SIG-M5 treated with dmso at 0.1 percent for 504 hours (cell line): ENCODE measurements at regions not wholly inside any gene's neighbourhood (a gene's known extent, or its start where the extent isn't known, plus 50 kb on each side); places are given as distances from the start of the nearest gene placed in this dataset.
"Not testable (repeated sequence)": the region's sequence is repeated elsewhere in the genome, so short reads cannot be mapped to it uniquely, and the experiment has no call there.

Source experiments
- DNase-seq: peaks from one replicate; lab custom pipeline; 2025; ENCODE audit not compliant: unreplicated experiment; lab: John Stamatoyannopoulos, UW

DNA sequence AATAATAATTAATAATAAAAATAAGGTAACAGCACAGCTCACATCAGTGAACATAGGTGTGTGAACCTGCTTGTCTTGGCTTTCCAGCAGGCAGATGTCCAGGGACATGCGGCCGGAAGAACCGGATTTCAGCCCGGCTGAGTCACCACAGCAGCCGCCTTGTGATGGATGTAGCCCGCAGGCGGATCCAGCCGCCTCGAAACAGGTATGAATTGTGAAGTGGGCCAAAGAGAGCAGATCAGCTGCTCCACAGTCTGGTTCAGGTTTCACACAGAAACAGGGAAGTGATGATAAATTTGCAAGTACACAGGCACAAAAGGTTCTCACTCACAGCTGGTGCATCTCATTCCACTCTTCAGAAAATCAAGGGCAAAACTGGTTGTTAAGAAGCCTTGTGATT, 55.1 kb downstream of the ID4 start:
- DNase-seq: peak; percentile 58

GRCh38 chr6:19895866-19896692, 58.9 kb downstream of the ID4 start:
- DNase-seq: no peak

- no peak for DNase-seq
These were observed 59.5 kb downstream of the ID4 start for GRCh38 chr6:19896693-19897010.

GRCh38 chr6:19898141-19898740, 61.1 kb downstream of the ID4 start:
- DNase-seq: no peak

GRCh38 chr6:19902201-19902600, 65.0 kb downstream of the ID4 start:
- no peak for DNase-seq

- not testable (repeated sequence) for DNase-seq
These were observed 67.2 kb downstream of the ID4 start for GRCh38 chr6:19904408-19904807.

DNA sequence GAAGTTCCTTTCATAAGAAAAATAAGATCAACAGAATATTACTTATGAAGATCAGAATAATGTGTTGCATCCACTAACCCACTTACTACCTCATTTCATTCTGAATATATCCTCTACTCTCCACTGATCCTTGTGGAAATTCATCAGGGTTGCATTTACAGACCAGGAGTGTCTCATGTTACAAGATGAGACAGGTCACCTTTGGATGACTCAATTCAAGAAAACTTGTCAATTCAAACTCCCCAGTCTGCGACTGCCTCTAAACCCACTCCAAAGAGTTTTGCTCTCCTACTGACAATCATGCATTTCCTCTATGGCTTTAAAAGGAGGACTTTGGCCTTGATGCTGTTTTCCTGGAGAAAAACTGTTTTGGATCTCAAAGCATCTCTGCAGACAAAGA, 68.4 kb downstream of the ID4 start:
- no peak for DNase-seq

DNA sequence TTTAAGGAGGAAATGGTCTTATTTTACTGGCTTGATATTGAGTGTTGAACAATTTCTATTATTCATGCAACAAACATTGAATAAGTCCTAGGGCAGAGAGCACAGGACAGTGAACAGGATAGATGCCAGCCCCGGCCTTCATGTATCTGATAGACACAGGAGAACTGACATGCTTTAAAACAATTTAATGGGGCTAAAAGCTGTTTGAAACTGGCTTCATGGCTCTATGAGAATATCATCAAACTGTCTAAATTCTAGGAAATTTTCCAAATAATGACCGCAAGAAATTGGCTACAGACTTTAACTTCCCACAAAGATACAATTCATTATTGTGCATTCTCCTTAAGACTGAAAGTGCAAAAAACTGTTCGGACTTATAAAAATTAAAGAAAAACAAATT, 69.0 kb downstream of the ID4 start:
- DNase-seq: no peak

- DNase-seq: no peak
These were observed 74.1 kb downstream of the ID4 start for GRCh38 chr6:19911223-19911622.

GRCh38 chr6:19918436-19918835, 81.3 kb downstream of the ID4 start:
- DNase-seq: no peak

GRCh38 chr6:19921786-19922185, 84.6 kb downstream of the ID4 start:
- no peak for DNase-seq

GRCh38 chr6:19925533-19925932, 88.4 kb downstream of the ID4 start:
- no peak for DNase-seq

DNA sequence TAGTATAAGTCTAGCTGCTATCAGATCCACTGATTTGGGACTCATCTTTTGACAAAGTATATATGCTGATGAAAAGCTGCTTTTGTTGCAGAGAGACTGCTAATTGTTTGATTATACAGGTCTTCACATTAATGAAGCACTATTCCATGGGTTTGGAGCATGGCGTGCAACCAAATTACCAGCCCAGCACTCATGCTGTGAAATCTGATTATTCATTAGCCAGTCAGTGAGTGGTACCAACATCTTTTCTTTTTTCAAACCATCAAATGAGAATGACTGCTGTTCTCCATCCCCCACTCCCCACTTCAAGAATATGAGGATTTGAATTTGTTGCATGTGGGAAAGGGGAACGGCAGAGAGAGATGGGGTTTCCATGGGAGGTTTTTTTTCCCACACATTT, 91.3 kb downstream of the ID4 start:
- no peak for DNase-seq

DNA sequence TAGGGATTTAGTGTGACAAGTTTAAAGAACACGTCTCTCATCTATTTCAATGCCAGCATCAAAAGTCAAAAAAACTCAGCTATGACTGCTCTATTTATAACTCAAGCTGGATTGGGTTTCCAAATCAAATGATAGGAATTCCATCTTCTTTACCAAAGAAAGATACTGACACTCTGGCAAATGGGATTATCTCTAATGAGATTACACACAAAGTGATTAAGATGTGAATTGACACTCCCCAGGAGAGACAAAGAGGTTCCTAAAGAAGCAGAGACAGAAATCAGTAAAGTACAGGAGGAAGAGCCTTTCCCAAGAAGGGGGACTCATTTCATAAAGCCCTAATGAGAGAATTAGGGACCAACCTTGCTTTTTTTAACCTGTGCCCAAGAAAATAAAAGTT, 92.1 kb downstream of the ID4 start:
- DNase-seq: no peak

- no peak for DNase-seq
These were observed 97.9 kb downstream of the ID4 start for GRCh38 chr6:19934996-19935591.

DNA sequence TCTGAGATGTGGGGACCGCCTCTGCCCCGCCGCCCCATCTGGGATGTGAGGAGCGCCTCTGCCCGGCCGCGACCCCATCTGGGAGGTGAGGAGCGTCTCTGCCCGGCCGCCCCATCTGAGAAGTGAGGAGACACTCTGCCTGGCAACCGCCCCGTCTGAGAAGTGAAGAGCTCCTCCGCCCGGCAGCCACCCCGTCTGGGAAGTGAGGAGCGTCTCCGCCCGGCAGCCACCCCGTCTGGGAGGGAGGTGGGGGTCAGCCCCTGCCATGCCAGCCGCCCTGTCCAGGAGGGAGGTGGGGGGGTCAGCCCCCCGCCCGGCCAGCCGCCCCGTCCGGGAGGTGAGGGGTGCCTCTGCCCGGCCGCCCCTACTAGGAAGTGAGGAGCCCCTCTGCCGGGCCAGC, 102.2 kb downstream of the ID4 start:
- not testable (repeated sequence) for DNase-seq

GRCh38 chr6:19939926-19940325, 102.8 kb downstream of the ID4 start:
- DNase-seq: not testable (repeated sequence)

GRCh38 chr6:19943042-19943441, 105.9 kb downstream of the ID4 start:
- DNase-seq: no peak

GRCh38 chr6:19945843-19946358, 108.7 kb downstream of the ID4 start:
- no peak for DNase-seq

DNA sequence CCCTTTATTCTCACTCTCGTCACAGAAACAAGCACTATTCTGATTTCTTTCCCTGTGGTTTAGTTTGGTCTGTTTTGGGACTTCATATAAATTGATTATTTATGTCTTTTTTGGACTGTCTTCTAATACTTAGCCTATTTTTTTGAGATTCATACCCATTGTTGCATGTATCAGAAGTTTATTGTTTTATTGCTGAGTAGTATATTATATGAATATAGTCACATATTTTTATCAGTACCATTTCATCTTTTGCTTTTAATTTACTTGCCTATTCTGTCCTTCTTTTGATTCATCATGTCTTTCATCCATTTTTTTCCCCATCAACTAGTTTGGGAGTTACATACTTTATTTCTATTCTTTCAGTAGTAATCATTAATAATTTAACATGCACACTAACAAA, 112.0 kb downstream of the ID4 start:
- no peak for DNase-seq

DNA sequence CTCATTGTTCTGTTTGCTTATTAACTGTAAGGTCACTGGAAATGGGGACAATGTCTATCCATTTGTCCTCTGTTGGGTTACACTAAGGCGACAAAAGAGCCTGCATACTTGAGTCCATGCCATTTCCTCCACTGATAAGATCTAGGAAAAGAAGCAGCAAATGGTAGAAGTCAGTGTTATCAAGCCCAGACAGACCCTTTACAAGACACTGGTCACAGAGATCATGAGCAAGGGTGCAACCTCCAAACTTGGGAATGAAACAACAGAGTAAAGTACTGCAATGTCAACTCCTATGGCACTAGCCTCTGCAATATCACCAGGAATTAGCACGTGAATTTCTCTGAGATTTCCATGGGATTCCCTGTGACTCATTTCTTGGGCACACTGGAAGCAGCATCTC, 126.9 kb downstream of the ID4 start:
- no peak for DNase-seq

- no peak for DNase-seq
These were observed 131.0 kb downstream of the ID4 start for GRCh38 chr6:19968201-19968600.
